OCI-LY1 (cell line): ENCODE measurements at regions not wholly inside any gene's neighbourhood (a gene's known extent, or its start where the extent isn't known, plus 50 kb on each side); places are given as distances from the start of the nearest gene placed in this dataset.

Experiments used
- EZH2 ChIP-seq: fragments of 200-600 bp; sonication (generic), shearing (Covaris generic); IDR thresholded peaks from 2 replicates; pipeline ENCODE4 v1.8.0; 2017; ENCODE audit warnings: borderline replicate concordance, mixed run types, mild to moderate bottlenecking, antibody characterized with exemption, low read length, moderate library complexity, mixed read lengths
- TF ChIP-seq, protein P1 (sequence below): fragments of 200-600 bp; sonication (generic), shearing (Covaris generic); IDR thresholded peaks from 2 replicates; pipeline ENCODE4 v1.5.1; 2017; ENCODE audit warnings: mild to moderate bottlenecking, antibody characterized with exemption, low read length, moderate library complexity, mixed read lengths

DNA sequence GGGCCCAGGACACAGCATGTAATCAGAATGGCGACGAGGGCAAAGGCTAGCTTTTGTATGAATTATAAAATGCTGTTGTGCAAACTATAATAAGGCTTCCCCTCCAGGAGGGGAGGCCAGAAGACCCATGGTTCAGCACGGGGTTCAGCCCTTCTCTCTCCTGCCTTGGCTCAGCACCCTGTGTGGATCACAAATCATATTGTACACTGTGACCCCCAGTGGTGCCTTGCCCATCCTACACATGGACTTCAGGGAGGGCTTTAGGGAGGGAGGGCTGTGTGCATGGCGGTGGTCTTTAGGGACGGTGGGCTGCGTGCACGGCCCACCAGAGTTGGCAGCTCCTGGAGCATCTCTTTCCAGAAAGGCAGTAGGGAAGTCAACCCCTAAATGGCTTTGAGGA, 120.8 kb upstream of the TNR start:
- TF ChIP-seq, protein P1, sequence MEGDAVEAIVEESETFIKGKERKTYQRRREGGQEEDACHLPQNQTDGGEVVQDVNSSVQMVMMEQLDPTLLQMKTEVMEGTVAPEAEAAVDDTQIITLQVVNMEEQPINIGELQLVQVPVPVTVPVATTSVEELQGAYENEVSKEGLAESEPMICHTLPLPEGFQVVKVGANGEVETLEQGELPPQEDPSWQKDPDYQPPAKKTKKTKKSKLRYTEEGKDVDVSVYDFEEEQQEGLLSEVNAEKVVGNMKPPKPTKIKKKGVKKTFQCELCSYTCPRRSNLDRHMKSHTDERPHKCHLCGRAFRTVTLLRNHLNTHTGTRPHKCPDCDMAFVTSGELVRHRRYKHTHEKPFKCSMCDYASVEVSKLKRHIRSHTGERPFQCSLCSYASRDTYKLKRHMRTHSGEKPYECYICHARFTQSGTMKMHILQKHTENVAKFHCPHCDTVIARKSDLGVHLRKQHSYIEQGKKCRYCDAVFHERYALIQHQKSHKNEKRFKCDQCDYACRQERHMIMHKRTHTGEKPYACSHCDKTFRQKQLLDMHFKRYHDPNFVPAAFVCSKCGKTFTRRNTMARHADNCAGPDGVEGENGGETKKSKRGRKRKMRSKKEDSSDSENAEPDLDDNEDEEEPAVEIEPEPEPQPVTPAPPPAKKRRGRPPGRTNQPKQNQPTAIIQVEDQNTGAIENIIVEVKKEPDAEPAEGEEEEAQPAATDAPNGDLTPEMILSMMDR: no peak
- TF ChIP-seq EZH2: no peak
